ENCODE measurements at regions not wholly inside any gene's neighbourhood (a gene's known extent, or its start where the extent isn't known, plus 50 kb on each side); places are given as distances from the start of the nearest gene placed in this dataset.

- no peak for TF ChIP-seq CTCF (IDR thresholded peaks at IDR 0.05)
- intact Hi-C loops (cut with DNase I) = no loop called here
Observed at GRCh38 chr22:47250995-47251765, 488.7 kb downstream of the TBC1D22A start.

GRCh38 chr22:47249370-47249928, 487.0 kb downstream of the TBC1D22A start:
- Histone ChIP-seq H3K36me3 (no peaks in the 10 kb centered on the region), H3K4me3 (no peak overlapping the region), H3K27me3 (peaks cover 0 to 31% of the 10 kb centered on the region in 2 donors), H3K9me3 (peaks cover 0 to 9% of the 10 kb centered on the region in 2 donors), H3K27ac (no peak overlapping the region), H3K4me1 (no peaks in the 10 kb centered on the region)
- ATAC-seq (no peak), DNase-seq (no peak)
- intact Hi-C loops (cut with DNase I) = no loop called here
- TF ChIP-seq CTCF (IDR thresholded peaks at IDR 0.05) = no peak

More at GRCh38 chr22:47250995-47251765, 488.7 kb downstream of the TBC1D22A start:
- H3K9me3 ChIP-seq = peaks cover 0 to 9% of the 10 kb centered on the region in 2 donors
- no peak overlapping the region for H3K27ac ChIP-seq
- no peaks in the 10 kb centered on the region for H3K4me1 ChIP-seq
- DNase-seq (no peak), ATAC-seq (no peak)
- peaks cover 0 to 31% of the 10 kb centered on the region in 2 donors for H3K27me3 ChIP-seq
- no peak overlapping the region for H3K4me3 ChIP-seq
- H3K36me3 ChIP-seq = no peaks in the 10 kb centered on the region

GRCh38 chr22:47248925-47249324, 486.5 kb downstream of the TBC1D22A start:
- intact Hi-C loops (cut with DNase I) = no loop called here
- Histone ChIP-seq H3K4me1 (no peaks in the 10 kb centered on the region), H3K27me3 (peaks cover 0 to 31% of the 10 kb centered on the region in 2 donors), H3K4me3 (no peak overlapping the region), H3K27ac (no peak overlapping the region), H3K36me3 (no peaks in the 10 kb centered on the region), H3K9me3 (peaks cover 0 to 9% of the 10 kb centered on the region in 2 donors)
- TF ChIP-seq CTCF (IDR thresholded peaks at IDR 0.05) = no peak
- no peak for DNase-seq
- no peak for ATAC-seq

- no peak for ATAC-seq
- TF ChIP-seq CTCF (IDR thresholded peaks at IDR 0.05) = no peak
- no peaks in the 10 kb centered on the region for H3K4me1 ChIP-seq
- H3K27ac ChIP-seq = no peak overlapping the region
- H3K36me3 ChIP-seq = no peaks in the 10 kb centered on the region
- H3K9me3 ChIP-seq = peaks cover 0 to 4% of the 10 kb centered on the region in 2 donors
- peaks cover 0 to 31% of the 10 kb centered on the region in 2 donors for H3K27me3 ChIP-seq
- no peak overlapping the region for H3K4me3 ChIP-seq
- DNase-seq = no peak
- intact Hi-C loops (cut with DNase I) = no loop called here
Observed at GRCh38 chr22:47247579-47248240, 485.3 kb downstream of the TBC1D22A start.

- no peaks in the 10 kb centered on the region for H3K4me1 ChIP-seq
- DNase-seq (no peak), ATAC-seq (no peak)
- no peak overlapping the region for H3K4me3 ChIP-seq
- intact Hi-C loops (cut with DNase I) = no loop called here
- peaks cover 0 to 30% of the 10 kb centered on the region in 2 donors for H3K27me3 ChIP-seq
- no peak for TF ChIP-seq CTCF (IDR thresholded peaks at IDR 0.05)
- H3K27ac ChIP-seq = no peak overlapping the region
- no peaks in the 10 kb centered on the region for H3K36me3 ChIP-seq
- no peaks in the 10 kb centered on the region for H3K9me3 ChIP-seq
Observed at GRCh38 chr22:47245786-47246185, 483.3 kb downstream of the TBC1D22A start.

Measured in left lung (tissue), 4 donors.